Stimulated activated CD8-positive, alpha-beta memory T cell treated with anti-CD3 and anti-CD28 coated beads, Interleukin-7, amount 100 ng/mL, for 1 hour (primary cell): ENCODE measurements at regions not wholly inside any gene's neighbourhood (a gene's known extent, or its start where the extent isn't known, plus 50 kb on each side); places are given as distances from the start of the nearest gene placed in this dataset.

Experiments
- DNase-seq, 2 donors: peaks; one replicate each; pipeline ENCODE4 v3.0.0-alpha.2; 2020; ENCODE audit warnings: low read depth in 2 of 2

GRCh38 chr18:71523483-71524435, 1020.4 kb downstream of the CBLN2 start:
- no peak for DNase-seq

- DNase-seq, result no peak
These were observed 1038.6 kb downstream of the CBLN2 start for GRCh38 chr18:71505526-71505925.

- DNase-seq, result no peak
These were observed 1040.9 kb downstream of the CBLN2 start for GRCh38 chr18:71503222-71503621.

GRCh38 chr18:71485611-71486010, 1058.5 kb downstream of the CBLN2 start:
- no peak for DNase-seq

GRCh38 chr18:71471963-71472725, 1072.0 kb downstream of the CBLN2 start:
- no peak for DNase-seq

GRCh38 chr18:71456206-71456605, 1087.9 kb downstream of the CBLN2 start:
- DNase-seq, result no peak

- DNase-seq, result no peak
These were observed 1093.9 kb downstream of the CBLN2 start for GRCh38 chr18:71450257-71450656.

GRCh38 chr18:71443706-71444480, 1100.2 kb downstream of the CBLN2 start:
- no peak for DNase-seq

- DNase-seq, result no peak
These were observed 1101.4 kb downstream of the CBLN2 start for GRCh38 chr18:71442731-71443141.

GRCh38 chr18:71441156-71441555, 1103.0 kb downstream of the CBLN2 start:
- DNase-seq, result no peak

GRCh38 chr18:71437511-71437910, 1106.6 kb downstream of the CBLN2 start:
- no peak for DNase-seq

- no peak for DNase-seq
These were observed 1110.8 kb downstream of the CBLN2 start for GRCh38 chr18:71433373-71433772.

GRCh38 chr18:71431689-71432088, 1112.5 kb downstream of the CBLN2 start:
- no peak for DNase-seq

- DNase-seq, result no peak
These were observed 1113.0 kb downstream of the CBLN2 start for GRCh38 chr18:71431171-71431570.

- DNase-seq, result no peak
These were observed 1117.7 kb downstream of the CBLN2 start for GRCh38 chr18:71426441-71426840.

GRCh38 chr18:71405169-71405809, 1116.4 kb downstream of the SOCS6 start:
- no peak for DNase-seq

- DNase-seq, result no peak
These were observed 1114.7 kb downstream of the SOCS6 start for GRCh38 chr18:71403501-71403900.

GRCh38 chr18:71398531-71398930, 1109.7 kb downstream of the SOCS6 start:
- no peak for DNase-seq

- no peak for DNase-seq
These were observed 1099.3 kb downstream of the SOCS6 start for GRCh38 chr18:71388148-71388547.

- DNase-seq, result no peak
These were observed 1085.6 kb downstream of the SOCS6 start for GRCh38 chr18:71374294-71375000.
